ENCODE measurements at regions not wholly inside any gene's neighbourhood (a gene's known extent, or its start where the extent isn't known, plus 50 kb on each side); places are given as distances from the start of the nearest gene placed in this dataset.

DNA sequence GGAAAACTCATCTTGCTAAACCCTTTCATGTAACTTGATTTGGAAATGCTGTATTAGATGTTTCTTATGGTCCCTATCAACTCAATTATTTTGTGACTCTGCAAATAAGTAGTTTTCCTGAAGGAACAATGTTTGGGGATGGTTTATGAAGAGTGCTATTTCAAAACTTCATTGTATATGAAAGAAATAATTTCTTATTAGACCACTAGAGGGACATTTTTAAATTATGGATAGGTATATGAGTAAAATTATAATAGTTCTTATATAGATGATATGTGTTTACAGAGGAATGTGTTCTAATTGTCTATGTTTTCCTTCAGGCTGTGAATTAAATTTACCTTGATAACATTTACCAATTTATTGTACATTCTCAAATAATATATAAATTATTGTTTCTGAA, 509.4 kb upstream of the RAG2 start:
- no peak for DNase-seq (ENCODE audit: low spot score)

DNA sequence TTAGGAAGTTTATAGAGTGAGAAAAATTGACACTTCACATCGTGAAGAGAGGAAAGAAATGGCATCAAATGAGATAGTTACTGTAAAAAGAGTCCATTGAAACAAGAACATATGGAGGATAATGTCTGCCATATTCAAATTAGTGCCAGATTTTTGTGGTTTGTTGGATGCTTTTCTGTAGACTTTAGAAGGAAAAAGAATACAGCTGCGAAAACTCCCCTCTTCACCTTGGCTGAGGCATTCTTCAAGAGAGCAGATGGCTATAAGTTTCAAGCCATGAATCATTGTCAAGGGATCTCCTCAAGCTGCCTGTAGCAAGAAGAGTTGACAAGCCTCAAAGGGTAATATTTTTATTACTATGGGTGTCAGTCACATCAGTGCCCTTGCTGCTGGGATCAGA, 507.4 kb upstream of the RAG2 start:
- no peak for DNase-seq (ENCODE audit: low spot score)

DNA sequence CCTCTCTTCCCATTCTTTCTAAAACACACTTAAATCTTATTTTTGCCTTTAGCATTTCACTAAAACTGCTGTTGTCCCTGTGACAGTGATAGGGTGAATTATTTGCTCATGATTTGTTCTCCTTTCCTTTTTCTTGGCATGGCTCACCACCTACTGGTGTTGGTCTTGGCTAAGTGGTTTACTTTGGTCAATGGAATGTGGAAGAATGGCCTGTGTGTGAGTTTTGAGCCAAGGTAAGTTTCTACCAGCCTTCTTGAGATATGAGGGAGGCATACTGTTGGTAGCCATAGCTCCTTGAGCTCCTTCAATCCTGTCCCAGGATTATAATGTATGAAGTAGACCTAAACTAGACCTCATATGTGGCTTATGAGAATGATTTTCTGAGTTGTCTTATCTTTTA, 506.3 kb upstream of the RAG2 start:
- DNase-seq (ENCODE audit: low spot score): no peak

DNA sequence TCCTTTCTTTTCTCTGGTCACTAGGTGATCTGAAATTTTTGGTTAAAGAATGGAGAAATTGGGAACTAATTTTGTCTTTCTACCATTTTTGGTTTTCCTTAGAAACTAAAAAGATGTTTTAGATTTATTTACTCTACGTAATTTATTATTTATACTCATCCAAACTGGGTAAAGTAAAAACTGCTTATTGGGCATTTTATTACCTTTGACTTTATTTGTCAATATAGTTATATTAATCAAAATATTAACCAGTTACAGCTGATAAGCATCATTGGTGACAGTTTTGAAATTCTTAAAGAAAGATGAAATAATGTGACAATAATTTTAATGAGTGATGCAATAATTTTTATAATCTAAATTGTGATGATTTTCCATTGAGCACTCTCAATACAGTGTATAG, 502.0 kb upstream of the RAG2 start:
- no peak for DNase-seq (ENCODE audit: low spot score)

DNA sequence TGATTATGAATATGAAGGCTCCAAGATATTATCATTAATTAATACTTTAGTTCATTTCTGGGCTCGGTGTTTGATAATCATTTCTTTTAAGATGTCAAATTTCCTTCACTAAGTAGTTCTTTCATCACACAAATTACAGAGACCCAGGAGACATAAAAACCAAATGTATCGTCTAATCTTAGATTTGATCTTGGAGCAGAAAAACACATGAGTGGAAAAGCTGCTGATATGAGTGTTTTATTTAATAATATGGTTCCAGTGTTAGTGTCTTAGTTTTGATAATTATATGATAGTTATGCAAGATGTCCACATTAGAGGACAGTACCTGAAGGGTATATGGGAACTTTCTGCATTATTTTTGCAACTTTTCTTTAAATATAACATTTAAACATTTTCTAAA, 494.5 kb upstream of the RAG2 start:
- no peak for DNase-seq (ENCODE audit: low spot score)

DNA sequence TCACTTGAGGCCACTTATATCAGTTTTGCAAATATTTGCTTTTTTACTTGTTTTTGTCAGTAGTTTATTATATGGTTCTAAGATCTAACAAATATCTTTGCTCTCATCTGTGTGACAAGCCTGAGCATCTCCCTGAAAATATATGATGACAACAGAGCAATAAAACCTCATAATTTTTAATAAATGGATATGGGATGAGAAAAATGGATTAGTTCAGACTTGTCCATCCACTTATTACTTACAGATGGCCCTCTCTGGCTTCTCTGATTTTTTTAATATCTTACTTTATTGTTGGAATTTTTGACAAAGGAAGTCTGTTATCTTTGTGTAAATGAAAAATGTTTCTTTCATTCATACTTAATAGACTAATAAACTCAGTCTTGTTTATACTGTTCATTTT, 491.4 kb upstream of the RAG2 start:
- no peak for DNase-seq (ENCODE audit: low spot score)

DNA sequence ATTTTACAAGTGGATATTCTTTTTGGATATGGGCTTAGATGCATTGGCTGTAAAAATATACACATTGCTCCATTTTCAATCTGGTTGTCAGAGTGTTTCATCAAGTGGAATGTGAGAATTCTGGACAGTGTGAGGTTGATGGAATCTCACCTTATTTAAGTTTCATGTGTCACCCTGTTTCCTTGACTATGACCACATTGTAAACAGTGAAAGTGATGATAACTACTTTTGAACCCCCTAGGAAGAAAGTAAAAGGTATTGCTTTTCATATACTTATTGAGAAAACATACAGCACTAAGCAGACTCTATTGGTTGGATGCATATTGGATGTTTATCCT, 490.5 kb upstream of the RAG2 start:
- no peak for DNase-seq (ENCODE audit: low spot score)

DNA sequence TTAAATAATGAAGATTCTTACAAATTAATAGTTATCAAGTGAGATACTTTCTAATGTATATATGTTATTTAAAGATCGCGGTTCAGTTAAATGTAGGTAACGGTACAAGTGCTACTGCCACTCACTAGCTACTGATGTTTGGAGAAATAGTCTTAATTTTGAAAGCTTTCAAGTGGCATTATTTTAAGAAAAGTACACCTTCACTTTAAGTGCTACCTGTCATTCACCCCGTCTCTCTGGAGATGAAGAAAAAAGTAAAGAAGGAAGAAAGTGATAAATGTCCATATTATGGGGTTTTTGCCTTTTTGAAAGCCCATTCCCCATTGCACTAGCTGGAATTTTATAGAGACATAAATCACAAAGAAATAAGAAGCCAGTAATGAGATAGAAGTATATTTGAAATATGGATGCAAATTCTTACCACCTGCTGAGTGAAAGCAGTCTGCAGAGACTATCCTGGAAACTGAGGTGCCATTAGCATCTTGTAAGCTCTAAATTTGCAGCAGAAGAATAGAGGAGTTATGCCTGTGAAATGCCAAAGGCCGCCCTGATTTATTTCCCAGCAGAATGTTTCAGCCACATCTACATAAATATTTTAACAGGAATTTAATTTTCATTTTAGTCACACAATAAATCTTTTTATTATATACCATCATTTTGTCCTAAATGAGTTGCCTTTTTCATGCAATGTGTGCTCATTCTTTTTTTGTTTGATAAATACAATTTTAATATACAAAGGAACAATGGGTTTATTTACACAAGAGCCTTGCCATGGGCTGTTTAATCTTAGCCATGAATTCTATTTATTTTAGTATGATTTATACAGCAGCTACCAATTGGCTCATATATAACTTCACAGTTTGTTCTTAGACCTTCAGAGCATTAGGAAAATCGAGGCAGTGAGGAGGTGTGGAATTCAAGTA, 489.9 kb upstream of the RAG2 start:
- no peak for DNase-seq (ENCODE audit: low spot score)

DNA sequence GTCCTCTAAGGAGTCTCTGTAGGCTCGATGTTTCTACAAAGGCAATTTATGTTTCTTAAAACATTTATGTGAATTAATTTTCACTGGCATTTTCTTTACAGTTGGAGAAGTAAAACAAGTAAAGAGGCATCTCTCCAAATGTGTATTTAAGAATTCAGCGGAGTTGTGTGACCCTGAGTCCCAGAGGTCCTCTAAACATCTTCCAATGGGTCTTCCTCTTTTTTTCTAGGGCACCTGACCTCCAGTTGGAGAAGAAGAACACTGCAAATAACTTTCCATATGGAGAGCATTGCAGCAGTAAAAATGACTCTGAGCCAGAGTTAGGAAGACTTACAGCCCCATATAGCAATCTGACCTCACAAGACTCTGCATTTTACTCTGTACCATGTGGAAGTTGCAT, 480.5 kb upstream of the RAG2 start:
- no peak for DNase-seq (ENCODE audit: low spot score)

DNA sequence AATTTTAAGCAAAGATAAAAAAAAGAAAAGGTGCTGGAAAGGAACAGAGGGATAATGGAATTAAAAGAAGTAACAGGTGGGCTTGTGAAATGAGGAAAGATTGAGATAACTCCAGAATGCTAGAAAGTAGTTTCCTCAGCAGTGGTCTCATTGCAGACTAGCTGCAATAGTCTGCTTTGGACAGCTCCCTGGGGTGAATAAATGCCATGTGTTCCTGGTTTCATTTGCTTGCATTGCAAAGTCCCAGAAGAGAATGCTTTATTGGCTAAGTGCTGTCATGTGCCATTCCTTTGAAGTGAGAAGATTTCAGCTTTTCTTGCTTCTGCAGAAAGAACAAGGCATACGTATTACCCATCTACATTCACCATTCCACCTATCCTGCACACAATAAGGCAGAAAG, 478.8 kb upstream of the RAG2 start:
- DNase-seq (ENCODE audit: low spot score): no peak

DNA sequence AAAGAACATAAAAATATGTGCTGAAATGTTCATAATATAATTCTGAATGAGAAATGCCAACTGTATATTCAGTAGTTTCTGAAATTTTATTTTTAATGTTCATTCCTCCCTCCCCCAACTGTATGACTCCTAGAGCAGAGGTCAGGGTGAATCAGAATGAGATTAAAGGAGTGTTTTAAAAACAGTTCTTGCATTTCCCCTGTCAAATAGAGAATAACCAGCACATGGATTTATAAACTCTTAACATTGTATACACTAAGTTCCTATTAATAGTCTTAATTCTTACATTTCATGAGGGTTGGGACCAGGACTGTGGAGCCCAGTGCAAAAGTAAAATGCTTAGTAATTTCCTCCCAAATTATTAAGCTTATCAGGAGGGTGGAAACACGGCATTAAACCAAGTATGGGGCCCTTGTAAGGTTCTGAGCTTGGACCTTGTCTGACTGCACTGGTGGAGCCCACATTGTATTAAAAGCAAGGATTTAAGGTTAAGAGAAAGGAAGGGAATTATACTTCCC, 474.6 kb upstream of the RAG2 start:
- DNase-seq (ENCODE audit: low spot score): no peak

DNA sequence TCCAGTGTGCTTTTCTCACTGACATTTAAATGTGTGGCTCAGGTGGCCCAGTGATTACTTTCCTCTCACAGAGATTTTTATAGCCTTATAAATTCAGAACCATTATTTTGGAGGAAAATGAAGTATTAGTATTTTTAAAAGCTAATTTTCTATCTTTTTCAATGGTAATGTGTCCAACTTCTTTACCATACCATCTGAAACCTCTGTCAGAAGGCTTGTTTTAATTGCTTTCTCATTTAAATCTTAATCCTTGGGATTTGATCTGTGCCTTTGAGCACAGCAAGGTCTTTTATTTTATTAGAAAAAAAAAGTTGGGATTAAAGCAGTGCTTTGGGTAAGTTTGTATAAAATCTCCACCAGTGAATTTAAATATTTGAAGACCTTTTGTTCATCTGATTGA, 452.3 kb upstream of the RAG2 start:
- DNase-seq (ENCODE audit: low spot score): no peak

DNA sequence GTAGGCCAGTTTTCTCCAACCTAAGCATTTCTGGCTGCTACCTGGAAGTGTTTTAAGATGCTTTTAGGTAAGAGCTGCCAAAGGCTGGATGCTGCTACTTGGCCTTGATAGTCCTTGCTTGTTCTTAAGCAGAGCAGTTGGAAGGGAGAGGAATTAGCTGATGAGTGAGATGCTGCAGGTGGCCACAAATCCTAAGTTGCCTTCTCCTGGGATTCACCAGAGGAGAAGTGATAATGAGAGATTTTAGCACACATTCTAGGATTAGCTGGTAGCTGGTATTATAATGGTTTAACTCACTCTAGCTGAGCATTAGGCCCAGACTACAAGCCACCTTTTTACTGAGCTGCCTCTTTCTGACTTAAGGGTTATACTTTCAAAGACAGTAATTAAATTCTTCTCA, 442.9 kb upstream of the RAG2 start:
- no peak for DNase-seq (ENCODE audit: low spot score)

DNA sequence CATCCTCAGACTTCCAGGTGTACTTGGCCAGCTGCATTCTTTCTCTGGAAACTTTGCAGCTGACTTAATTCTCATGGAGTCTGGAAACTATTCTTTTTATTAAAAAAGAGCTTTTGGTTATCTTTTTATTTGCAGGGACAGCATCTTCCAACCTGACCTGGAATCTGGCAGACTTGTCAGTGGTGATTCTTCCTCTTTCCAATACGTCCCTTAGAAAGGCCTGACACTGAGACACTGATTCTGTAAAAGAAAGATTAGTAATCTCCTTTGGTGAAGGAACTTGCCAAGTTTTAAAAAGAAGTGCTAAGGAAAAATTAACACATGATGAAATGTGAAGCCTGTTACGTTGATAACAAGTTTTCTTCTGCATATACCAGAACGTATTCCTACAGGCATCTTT, 440.9 kb upstream of the RAG2 start:
- DNase-seq (ENCODE audit: low spot score): no peak

DNA sequence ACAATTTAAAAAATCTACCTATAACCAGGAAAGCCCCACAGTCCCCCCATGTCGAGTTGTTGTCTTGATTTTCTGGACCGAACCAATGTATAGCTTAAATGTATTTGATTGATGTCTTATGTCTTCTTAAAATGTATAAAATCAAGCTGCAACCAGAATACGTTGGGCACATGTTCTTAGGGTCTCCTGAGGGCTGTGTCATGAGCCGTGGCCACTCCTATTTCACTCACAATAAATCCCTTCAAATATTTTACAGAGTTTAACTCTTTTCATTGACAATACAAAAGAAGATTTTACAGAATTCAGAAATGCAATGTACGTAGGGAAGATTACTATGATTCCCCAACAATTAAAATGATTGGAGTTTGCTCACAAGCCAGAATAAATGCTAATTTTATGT, 428.7 kb upstream of the RAG2 start:
- no peak for DNase-seq (ENCODE audit: low spot score)

DNA sequence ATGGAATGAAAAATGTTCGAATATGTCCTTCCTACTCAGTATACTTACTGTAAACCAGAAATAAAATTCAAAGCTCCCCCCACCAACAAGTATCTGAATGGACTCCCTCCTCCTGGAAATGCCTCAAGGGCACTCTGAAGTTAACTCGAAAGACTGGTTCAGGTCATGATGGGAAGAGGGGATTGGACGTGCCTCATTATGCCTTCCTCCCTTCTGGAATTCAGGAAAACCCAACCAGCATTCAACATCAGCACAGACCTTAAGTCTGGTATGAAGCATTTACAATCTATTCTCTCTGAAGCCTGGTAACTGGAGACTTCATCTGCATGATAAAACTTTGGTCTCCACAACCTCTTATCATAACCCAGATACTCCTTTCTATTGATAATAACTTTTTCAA, 428.3 kb upstream of the RAG2 start:
- DNase-seq (ENCODE audit: low spot score): no peak

DNA sequence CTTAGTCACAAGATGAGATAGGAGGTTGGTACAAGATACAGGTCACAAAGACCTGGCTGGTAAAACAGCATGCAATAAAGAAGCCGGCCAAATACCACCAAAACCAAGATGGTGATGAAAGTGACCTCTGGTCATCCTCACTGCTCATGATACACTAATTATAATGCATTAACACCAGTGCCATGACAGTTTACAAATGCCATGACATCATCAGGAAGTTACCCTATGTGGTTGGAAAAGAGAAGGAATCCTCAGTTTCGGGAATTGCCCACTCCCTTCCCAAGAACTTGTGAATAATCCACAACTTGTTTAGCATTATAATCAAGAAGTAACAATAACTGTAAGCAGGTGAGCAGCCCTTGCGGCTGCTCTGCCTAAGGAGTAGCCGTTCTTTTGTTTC, 408.5 kb upstream of the RAG2 start:
- no peak for DNase-seq (ENCODE audit: low spot score)

DNA sequence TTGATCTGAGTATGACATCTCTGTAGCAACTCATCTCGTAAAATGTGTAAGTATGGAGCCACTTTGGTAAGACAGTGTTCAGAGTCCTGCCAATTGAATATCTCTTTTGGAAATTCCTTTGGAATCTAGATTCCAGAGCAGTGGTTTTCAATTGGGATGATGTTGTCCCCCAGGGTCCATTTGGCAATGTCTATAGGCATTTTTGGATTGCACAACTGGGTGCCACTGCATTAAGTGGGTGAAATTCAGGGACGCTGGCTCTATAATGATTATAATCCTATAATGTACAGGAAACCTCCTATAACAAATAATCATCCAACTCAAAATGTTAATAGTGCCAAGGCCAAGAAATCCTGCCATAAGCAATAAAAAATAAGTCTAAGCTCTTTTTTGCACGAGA, 404.8 kb upstream of the RAG2 start:
- no peak for DNase-seq (ENCODE audit: low spot score)

DNA sequence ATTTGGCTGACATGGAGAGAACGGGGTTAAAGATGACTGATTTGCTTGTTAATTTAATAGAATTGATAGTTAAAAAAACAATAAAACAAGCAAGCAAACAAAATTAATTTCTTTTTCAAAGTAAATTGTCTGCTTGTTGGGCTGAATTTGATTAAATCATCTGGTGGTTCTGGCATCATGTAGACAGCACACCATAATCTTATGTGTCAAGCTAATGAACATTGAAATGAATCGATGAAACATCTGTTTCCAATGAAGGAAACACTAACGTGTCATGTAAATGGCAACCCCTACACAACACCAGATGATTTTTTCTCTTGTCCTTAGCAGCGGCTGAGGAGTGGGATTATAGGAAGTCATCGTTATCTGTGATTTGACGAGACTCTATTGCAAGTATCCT, 399.6 kb upstream of the RAG2 start:
- no peak for DNase-seq (ENCODE audit: low spot score)

DNA sequence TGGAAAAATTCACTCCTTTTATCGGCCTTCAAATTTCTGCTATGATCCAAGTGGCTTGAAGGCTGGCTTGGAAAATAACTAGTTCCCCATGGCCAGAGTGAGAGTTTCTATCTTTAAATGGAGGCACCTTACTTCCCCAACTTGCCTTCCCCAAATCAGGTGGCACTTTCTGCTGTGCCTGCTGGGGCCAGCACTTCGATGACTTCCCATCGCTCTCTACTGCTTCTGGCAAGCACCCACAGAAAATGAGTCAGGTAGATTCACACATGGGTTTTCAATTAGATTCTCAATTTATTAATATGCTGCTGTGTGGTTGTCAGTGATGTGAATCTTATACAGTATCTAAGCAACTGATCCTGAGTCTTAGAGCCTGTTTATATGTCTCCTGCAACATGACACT, 398.8 kb upstream of the RAG2 start:
- no peak for DNase-seq (ENCODE audit: low spot score)

DNA sequence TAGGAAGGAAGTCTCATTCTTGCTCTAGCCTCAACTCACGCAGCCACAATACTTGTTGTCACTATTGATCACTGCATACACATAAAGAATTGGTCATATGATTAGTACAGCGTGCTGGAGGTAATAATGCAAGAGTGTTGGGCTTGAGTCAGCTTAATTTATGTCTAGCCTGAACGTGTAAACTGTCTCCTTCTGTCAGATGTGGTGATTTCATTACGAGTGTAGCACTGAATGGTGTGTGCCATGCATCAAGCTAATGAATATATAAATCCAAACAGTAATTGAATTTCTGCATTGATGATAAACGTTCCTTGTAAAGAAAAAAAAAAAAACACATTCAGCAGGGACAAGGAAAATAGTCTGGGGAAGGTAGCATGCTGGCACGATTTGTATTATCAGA, 396.2 kb upstream of the RAG2 start:
- DNase-seq (ENCODE audit: low spot score): no peak

DNA sequence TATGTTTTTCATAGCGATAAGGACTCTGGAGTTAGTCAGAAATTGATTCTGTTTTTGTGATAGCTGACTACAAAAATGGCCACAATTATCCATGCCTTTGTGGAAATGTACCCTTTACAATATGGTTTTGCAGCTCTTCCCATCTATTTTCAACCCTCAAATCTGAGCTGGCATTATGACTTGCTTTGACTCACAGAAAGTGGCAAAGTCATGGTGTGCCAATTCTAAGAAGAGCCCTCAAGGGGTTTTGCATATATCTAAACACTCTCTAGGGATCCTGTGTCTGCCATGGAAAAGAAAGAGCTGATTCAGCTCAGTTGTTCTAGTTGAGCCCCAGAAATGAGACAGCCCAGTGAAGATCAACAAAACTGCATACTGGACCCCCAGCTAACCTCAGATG, 390.5 kb upstream of the RAG2 start:
- DNase-seq (ENCODE audit: low spot score): no peak

DNA sequence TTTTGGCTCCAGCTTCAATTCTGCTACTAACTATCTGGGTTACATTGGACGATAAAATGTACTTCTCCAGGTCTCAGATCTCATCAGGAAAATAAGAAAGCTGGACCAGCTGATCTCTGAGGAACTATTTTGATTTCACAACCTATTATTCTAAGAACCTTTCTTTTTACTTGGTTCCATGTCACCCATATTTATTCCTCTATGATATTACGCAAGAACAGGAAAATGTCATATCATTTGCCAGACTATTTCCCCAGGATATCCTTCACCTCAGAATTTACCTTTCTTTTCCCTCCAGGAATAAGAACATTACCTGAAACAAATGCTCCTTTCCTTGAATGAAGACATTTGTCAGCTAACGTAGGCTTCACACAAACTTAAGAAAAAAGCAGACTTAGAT, 387.5 kb upstream of the RAG2 start:
- no peak for DNase-seq (ENCODE audit: low spot score)

DNA sequence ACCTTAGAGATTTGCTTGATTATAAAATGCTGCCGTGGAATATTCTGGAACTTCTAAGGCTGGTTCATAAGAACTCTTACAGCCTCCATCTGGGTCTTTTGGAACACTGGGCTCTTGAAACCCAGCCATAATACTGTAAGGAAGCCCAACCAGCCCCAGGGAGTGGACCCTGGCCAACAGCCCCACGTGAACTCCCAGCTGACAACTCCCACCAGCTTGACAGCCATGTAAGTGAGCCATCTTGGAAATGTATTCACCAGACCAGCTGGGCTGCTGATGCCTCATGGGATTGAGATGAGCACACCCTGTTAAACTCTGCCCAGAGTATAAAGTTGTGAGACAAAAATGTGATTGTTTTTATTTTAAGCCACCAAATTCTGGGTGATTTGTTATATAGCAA, 378.7 kb upstream of the RAG2 start:
- no peak for DNase-seq (ENCODE audit: low spot score)
